ENCODE measurements at regions not wholly inside any gene's neighbourhood (a gene's known extent, or its start where the extent isn't known, plus 50 kb on each side); places are given as distances from the start of the nearest gene placed in this dataset.

GRCh38 chr15:45802140-45802539, 167.3 kb downstream of the SQOR start:
- H2BK12ac ChIP-seq (ENCODE audit: low read depth, low read length): no peak overlapping the region
- H3K23ac ChIP-seq (ENCODE audit: insufficient read length): no peak overlapping the region
- H3K14ac ChIP-seq (ENCODE audit: insufficient read length): no peak overlapping the region
- no peak overlapping the region for H3K18ac ChIP-seq (ENCODE audit: extremely low read depth, low read length)
- no peak overlapping the region for H3K4me3 ChIP-seq (ENCODE audit: extremely low read depth in 1 of 4, insufficient read depth in 2 of 4, low read depth in 3 of 4, low read length in 4 of 4)
- no peaks in the 10 kb centered on the region for H3K79me1 ChIP-seq (ENCODE audit: low read depth, low read length)
- H3K27ac ChIP-seq (ENCODE audit: low read depth, low read length): no peak overlapping the region
- H3K4me2 ChIP-seq (ENCODE audit: insufficient read depth in 1 of 2, low read depth in 2 of 2, low read length in 2 of 2): no peak overlapping the region
- POLR2A ChIA-PET (ENCODE audit: partially characterized antibody): interaction anchor here (0.7 kb wide), 1 partner anchor 168 kb away, joined by 5 read pairs; no protein-coding TSS in a partner anchor
- no peaks in the 10 kb centered on the region for H3K36me3 ChIP-seq (ENCODE audit: control insufficient read depth in 2 of 4, insufficient read depth in 4 of 4, low read length in 3 of 4)
- H3K79me2 ChIP-seq (ENCODE audit: control insufficient read depth in 1 of 2, insufficient read depth in 2 of 2, low read length in 2 of 2): no peaks in the 10 kb centered on the region
- H2AK5ac ChIP-seq (ENCODE audit: low read depth, low read length): no peak overlapping the region
- H4K8ac ChIP-seq (ENCODE audit: extremely low read depth, insufficient read depth, low read length): no peak overlapping the region
- H3K23me2 ChIP-seq (ENCODE audit: low read depth, low read length): no peaks in the 10 kb centered on the region
- H2BK5ac ChIP-seq (ENCODE audit: low read depth, low read length): no peak overlapping the region
- H3K4me1 ChIP-seq (replicated peaks in 1 of 4; ENCODE audit: control insufficient read depth in 3 of 4, insufficient read depth in 4 of 4, low read length in 3 of 4): no peaks in the 10 kb centered on the region
- no peak overlapping the region for H3K4ac ChIP-seq (replicated peaks; ENCODE audit: insufficient read length, low read depth, low read length)
- H2BK20ac ChIP-seq (ENCODE audit: low read length): no peak overlapping the region
- no peak overlapping the region for H2BK120ac ChIP-seq (replicated peaks; ENCODE audit: low read depth, low read length)
- no peak overlapping the region for H3K9ac ChIP-seq (replicated peaks in 1 of 4; ENCODE audit: extremely low read depth in 1 of 4, low read depth in 3 of 4, low read length in 3 of 4)
- H4K91ac ChIP-seq (replicated peaks; ENCODE audit: insufficient read length, low read length): no peak overlapping the region
- no peak for FAIRE-seq
- no peaks in the 10 kb centered on the region for H3K9me3 ChIP-seq (ENCODE audit: insufficient read depth in 2 of 2, low read depth in 1 of 2, low read length in 1 of 2)
- no peak overlapping the region for H4K5ac ChIP-seq (ENCODE audit: insufficient read length, low read depth, low read length)
- 99% methylated on average over 3 of the region's 3 CpGs; no CpG with 5 or more reads in 1 of the 2 experiments for WGBS, 2 experiments (ENCODE audit: extremely low coverage in 1 of 2, insufficient coverage in 1 of 2, insufficient read length in 1 of 2, insufficient replicate concordance in 2 of 2, low coverage in 1 of 2, low lambda C conversion rate in 2 of 2, missing lambda C conversion rate in 1 of 2)
- H2AFZ ChIP-seq (ENCODE audit: low read length): no peak overlapping the region
- H3K27me3 ChIP-seq (replicated peaks in 1 of 4; ENCODE audit: control insufficient read depth in 3 of 4, extremely low read depth in 1 of 4, insufficient read depth in 3 of 4, low read length in 3 of 4): no peaks in the 10 kb centered on the region
- H3K56ac ChIP-seq (replicated peaks; ENCODE audit: insufficient read length, low read depth, low read length): no peak overlapping the region
- DNase-seq (ENCODE audit: low read depth in 1 of 2, low spot score in 2 of 2): no peak
- H2BK15ac ChIP-seq (ENCODE audit: low read length): no peak overlapping the region
- CTCF ChIA-PET (ENCODE audit: partially characterized antibody): interaction anchor here (0.6 to 5.9 kb wide), 5 partner anchors 7 to 87 kb away, joined by 3 to 47 read pairs (median 3); no protein-coding TSS in a partner anchor
- no peaks in the 10 kb centered on the region for H4K20me1 ChIP-seq (replicated peaks in 1 of 2; ENCODE audit: control insufficient read depth in 1 of 2, insufficient read depth in 2 of 2, low read length in 2 of 2)
- no peak for TF ChIP-seq KDM5A (IDR thresholded peaks at IDR 0.05; ENCODE audit: low read length)
- no peak for TF ChIP-seq ASH2L (IDR thresholded peaks at IDR 0.05; ENCODE audit: low read length)

Measured in H1 (cell line).